ENCODE measurements at regions not wholly inside any gene's neighbourhood (a gene's known extent, or its start where the extent isn't known, plus 50 kb on each side); places are given as distances from the start of the nearest gene placed in this dataset.

- no peaks in the 10 kb centered on the region for H3K79me2 ChIP-seq (ENCODE audit: insufficient read depth, low read length)
- no peak overlapping the region for H3K27ac ChIP-seq (ENCODE audit: low read depth in 1 of 2, low read length in 2 of 2)
- no peak overlapping the region for H3K27ac Mint-ChIP-seq
- H3K4me1 ChIP-seq (ENCODE audit: control insufficient read depth in 1 of 2, insufficient read depth in 2 of 2, low read length in 2 of 2): no peaks in the 10 kb centered on the region
- 100% methylated on average over 4 of the region's 4 CpGs for WGBS (ENCODE audit: insufficient coverage)
- H3K36me3 ChIP-seq (replicated peaks in 1 of 2; ENCODE audit: control insufficient read depth in 1 of 2, insufficient read depth in 2 of 2, low read length in 2 of 2): no peaks in the 10 kb centered on the region
- intact Hi-C loops (cut with micrococcal nuclease): no loop called here
- no peak for TF ChIP-seq CTCF (IDR thresholded peaks at IDR 0.05)
- H3K4me3 ChIP-seq (replicated peaks in 1 of 3; ENCODE audit: low read depth in 2 of 3, low read length in 3 of 3): no peak overlapping the region
- H3K4me3 Mint-ChIP-seq: no peak overlapping the region
- no peak overlapping the region for H2AFZ ChIP-seq (ENCODE audit: insufficient read depth, low read depth, low read length, poor library complexity, severe bottlenecking)
- H3K27me3 ChIP-seq (ENCODE audit: control insufficient read depth in 2 of 2, insufficient read depth in 2 of 2, low read length in 2 of 2): no peaks in the 10 kb centered on the region
- H3K4me1 Mint-ChIP-seq: no peaks in the 10 kb centered on the region
- no peaks in the 10 kb centered on the region for H3K27me3 Mint-ChIP-seq (ENCODE audit: low read depth in 3 of 3)
- H3K9me3 Mint-ChIP-seq: peaks cover 0 to 5% (median 2%) of the 10 kb centered on the region in 7 donors
- no peak overlapping the region for H3K4me2 ChIP-seq (replicated peaks; ENCODE audit: extremely low read depth, low read length, poor library complexity, severe bottlenecking)
- no peak overlapping the region for H3K9ac ChIP-seq (ENCODE audit: insufficient read depth, low read length, poor library complexity, severe bottlenecking)
- no peak for DNase-seq
- H4K20me1 ChIP-seq (ENCODE audit: insufficient read depth, low read length): no peaks in the 10 kb centered on the region
- no peaks in the 10 kb centered on the region for H3K9me3 ChIP-seq (replicated peaks in 1 of 2; ENCODE audit: control insufficient read depth in 1 of 2, insufficient read depth in 1 of 2, low read length in 2 of 2)
- H3K36me3 Mint-ChIP-seq: peaks cover 1 to 6% of the 10 kb centered on the region in 2 donors
Measured at GRCh38 chr4:123209436-123209835, 187.2 kb upstream of the SPRY1 start.

GRCh38 chr4:123215536-123215935 lies 181.1 kb upstream of the SPRY1 start:
- no peaks in the 10 kb centered on the region for H3K79me2 ChIP-seq (ENCODE audit: insufficient read depth, low read length)
- Mint-ChIP-seq H3K4me1 (no peaks in the 10 kb centered on the region), H3K27me3 (ENCODE audit: low read depth in 3 of 3) (no peaks in the 10 kb centered on the region), H3K27ac (no peak overlapping the region), H3K4me3 (no peak overlapping the region), H3K36me3 (peaks cover 0 to 2% of the 10 kb centered on the region in 2 donors), H3K9me3 (peaks cover 0 to 2% (median 0%) of the 10 kb centered on the region in 7 donors)
- no peaks in the 10 kb centered on the region for H3K36me3 ChIP-seq (replicated peaks in 1 of 2; ENCODE audit: control insufficient read depth in 1 of 2, insufficient read depth in 2 of 2, low read length in 2 of 2)
- H3K9me3 ChIP-seq (replicated peaks in 1 of 2; ENCODE audit: control insufficient read depth in 1 of 2, insufficient read depth in 1 of 2, low read length in 2 of 2): no peaks in the 10 kb centered on the region
- intact Hi-C loops (cut with micrococcal nuclease): no loop called here
- H4K20me1 ChIP-seq (ENCODE audit: insufficient read depth, low read length): no peaks in the 10 kb centered on the region
- no peak for TF ChIP-seq CTCF (IDR thresholded peaks at IDR 0.05)
- WGBS (ENCODE audit: insufficient coverage): no CpG with 5 or more reads among the region's 1 CpG
- H3K27me3 ChIP-seq (ENCODE audit: control insufficient read depth in 2 of 2, insufficient read depth in 2 of 2, low read length in 2 of 2): no peaks in the 10 kb centered on the region
- H3K4me1 ChIP-seq (ENCODE audit: control insufficient read depth in 1 of 2, insufficient read depth in 2 of 2, low read length in 2 of 2): no peaks in the 10 kb centered on the region
- H3K27ac ChIP-seq (ENCODE audit: low read depth in 1 of 2, low read length in 2 of 2): no peak overlapping the region
- no peak overlapping the region for H3K9ac ChIP-seq (ENCODE audit: insufficient read depth, low read length, poor library complexity, severe bottlenecking)
- H3K4me3 ChIP-seq (replicated peaks in 1 of 3; ENCODE audit: low read depth in 2 of 3, low read length in 3 of 3): no peak overlapping the region
- no peak for DNase-seq
- no peak overlapping the region for H3K4me2 ChIP-seq (replicated peaks; ENCODE audit: extremely low read depth, low read length, poor library complexity, severe bottlenecking)
- no peak overlapping the region for H2AFZ ChIP-seq (ENCODE audit: insufficient read depth, low read depth, low read length, poor library complexity, severe bottlenecking)
